ENCODE measurements at regions not wholly inside any gene's neighbourhood (a gene's known extent, or its start where the extent isn't known, plus 50 kb on each side); places are given as distances from the start of the nearest gene placed in this dataset.

DNA sequence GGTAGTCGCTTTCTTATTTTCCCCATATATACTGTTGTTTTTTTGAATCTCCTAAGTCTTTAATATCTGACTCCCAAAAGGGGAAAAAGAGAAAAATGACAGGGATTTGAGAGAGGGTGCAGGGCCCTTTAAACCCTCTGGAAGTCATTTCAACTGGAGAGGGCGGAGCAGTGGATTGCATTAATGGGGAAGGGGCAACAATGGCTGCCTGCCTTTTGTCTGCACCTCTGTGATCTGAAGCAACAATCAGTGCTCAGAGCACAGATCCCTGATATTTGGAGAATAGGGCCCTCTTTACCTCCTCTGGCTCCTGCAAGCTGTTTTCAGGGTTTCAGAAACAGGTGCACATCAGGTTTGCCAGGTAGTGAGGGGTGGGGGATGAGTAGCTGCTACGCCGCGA, 1458.3 kb upstream of the TENM3 start:
- TF ChIP-seq TAF1 (IDR thresholded peaks at IDR 0.05; ENCODE audit: borderline replicate concordance, low read depth, low read length): no peak
- TF ChIP-seq POLR2A (IDR thresholded peaks at IDR 0.05; ENCODE audit: low read depth, low read length): no peak
- no peak for TF ChIP-seq POLR2AphosphoS5 (IDR thresholded peaks at IDR 0.05; ENCODE audit: low read depth, low read length)
